Mesendoderm (in vitro differentiated cells): ENCODE measurements at regions not wholly inside any gene's neighbourhood (a gene's known extent, or its start where the extent isn't known, plus 50 kb on each side); places are given as distances from the start of the nearest gene placed in this dataset.

Source experiments
- DNase-seq: peaks from one replicate; pipeline ENCODE4 v3.0.0; 2013
- H2AK5ac ChIP-seq: 2 replicates; pipeline ENCODE4 v1.6.1; 2013; ENCODE audit warnings: low read length, inconsistent platforms
- H2BK120ac ChIP-seq: 2 replicates; pipeline ENCODE4 v1.6.1; 2013; ENCODE audit warnings: low read depth, mild to moderate bottlenecking, low read length, moderate library complexity, mixed read lengths
- H2BK15ac ChIP-seq: replicated peaks from 2 replicates; pipeline ENCODE4 v1.6.1; 2013; ENCODE audit warnings: low read depth, mild to moderate bottlenecking, moderate library complexity
- H2BK5ac ChIP-seq: 2 replicates; pipeline ENCODE4 v1.6.1; 2013; ENCODE audit warnings: low read length, inconsistent platforms
- H3K18ac ChIP-seq: 2 replicates; pipeline ENCODE4 v1.6.1; 2013; ENCODE audit warnings: mild to moderate bottlenecking, low read length, mixed read lengths
- H3K23ac ChIP-seq: one replicate; pipeline ENCODE4 v1.6.1; 2013; ENCODE audit warnings: low read length
- H3K27ac ChIP-seq: 2 replicates; pipeline ENCODE4 v1.5.1; 2013; ENCODE audit warnings: low read depth, mild to moderate bottlenecking, inconsistent platforms, low read length, moderate library complexity
- H3K27me3 ChIP-seq: 2 replicates; pipeline ENCODE4 v1.6.1; 2013; ENCODE audit warnings: low read length, control low read depth, mild to moderate bottlenecking, inconsistent platforms; ENCODE audit not compliant: insufficient read depth, poor library complexity
- H3K36me3 ChIP-seq: 2 replicates; pipeline ENCODE4 v1.6.1; 2013; ENCODE audit warnings: low read length, inconsistent platforms; ENCODE audit not compliant: control insufficient read depth, insufficient read depth
- H3K4ac ChIP-seq: one replicate; pipeline ENCODE4 v1.6.1; 2013; ENCODE audit warnings: low read depth, mild to moderate bottlenecking, low read length, moderate library complexity
- H3K4me1 ChIP-seq: 2 replicates; pipeline ENCODE4 v1.6.1; 2013; ENCODE audit warnings: low read depth, low read length, inconsistent platforms; ENCODE audit not compliant: control insufficient read depth
- H3K4me2 ChIP-seq: 2 replicates; pipeline ENCODE4 v1.6.1; 2013; ENCODE audit warnings: low read length
- H3K4me3 ChIP-seq: 2 replicates; pipeline ENCODE4 v1.5.1; 2013; ENCODE audit warnings: mild to moderate bottlenecking, low read length
- H3K56ac ChIP-seq: one replicate; pipeline ENCODE4 v1.6.1; 2013; ENCODE audit warnings: low read length
- H3K79me1 ChIP-seq: 2 replicates; pipeline ENCODE4 v1.6.1; 2013; ENCODE audit warnings: low read length, inconsistent platforms
- H3K79me2 ChIP-seq: 2 replicates; pipeline ENCODE4 v1.6.1; 2013; ENCODE audit warnings: mild to moderate bottlenecking, low read length; ENCODE audit not compliant: control insufficient read depth, insufficient read depth
- H3K9ac ChIP-seq: 2 replicates; pipeline ENCODE4 v1.6.1; 2013; ENCODE audit warnings: low read length, inconsistent platforms
- H4K5ac ChIP-seq: one replicate; pipeline ENCODE4 v1.6.1; 2013; ENCODE audit warnings: low read length
- H4K8ac ChIP-seq: one replicate; pipeline ENCODE4 v1.6.1; 2013; ENCODE audit warnings: low read depth, mild to moderate bottlenecking, control low read depth, low read length, moderate library complexity
- WGBS: extraction: QIAGEN DNeasy Blood & Tissue Kit; methylation state at CpG from one replicate; pipeline ENCODE4 v1.1.7; 2013; ENCODE audit warnings: low lambda C conversion rate, missing lambda C conversion rate; ENCODE audit not compliant: insufficient coverage; ENCODE audit errors: extremely low coverage; 5-methylcytosine and 5-hydroxymethylcytosine counted together

- Histone ChIP-seq H4K5ac (no peak overlapping the region), H2BK15ac (no peak overlapping the region), H3K56ac (no peak overlapping the region), H3K79me1 (no peaks in the 10 kb centered on the region), H3K27ac (no peak overlapping the region), H3K36me3 (no peaks in the 10 kb centered on the region), H3K27me3 (no peaks in the 10 kb centered on the region), H3K4ac (no peak overlapping the region), H3K4me3 (no peak overlapping the region), H3K79me2 (no peaks in the 10 kb centered on the region), H3K4me2 (no peak overlapping the region), H2BK5ac (no peak overlapping the region), H3K4me1 (peaks cover 2% of the 10 kb centered on the region), H3K9ac (no peak overlapping the region), H2BK120ac (no peak overlapping the region), H3K18ac (no peak overlapping the region), H4K8ac (no peak overlapping the region), H2AK5ac (no peak overlapping the region), H3K23ac (no peak overlapping the region)
- WGBS: no CpG with 5 or more reads among the region's 2 CpGs
- no peak for DNase-seq
Measured at GRCh38 chr17:33986566-33986965, 268.5 kb upstream of the CCL2 start.

- no peak overlapping the region for H3K18ac ChIP-seq
- H3K79me1 ChIP-seq: no peaks in the 10 kb centered on the region
- no peak overlapping the region for H3K4ac ChIP-seq
- DNase-seq: no peak
- no peak overlapping the region for H3K4me3 ChIP-seq
- no peak overlapping the region for H4K5ac ChIP-seq
- no peak overlapping the region for H2AK5ac ChIP-seq
- H2BK5ac ChIP-seq: no peak overlapping the region
- H3K27ac ChIP-seq: no peak overlapping the region
- H3K36me3 ChIP-seq: no peaks in the 10 kb centered on the region
- no peak overlapping the region for H3K23ac ChIP-seq
- WGBS: no CpG with 5 or more reads among the region's 2 CpGs
- H2BK120ac ChIP-seq: no peak overlapping the region
- H3K56ac ChIP-seq: no peak overlapping the region
- H2BK15ac ChIP-seq: no peak overlapping the region
- H3K79me2 ChIP-seq: no peaks in the 10 kb centered on the region
- no peak overlapping the region for H3K9ac ChIP-seq
- no peak overlapping the region for H3K4me2 ChIP-seq
- no peaks in the 10 kb centered on the region for H3K27me3 ChIP-seq
- no peak overlapping the region for H4K8ac ChIP-seq
- peaks cover 2% of the 10 kb centered on the region for H3K4me1 ChIP-seq
Measured at GRCh38 chr17:33987162-33987561, 267.9 kb upstream of the CCL2 start.

GRCh38 chr17:33989361-33990148 lies 265.5 kb upstream of the CCL2 start:
- Histone ChIP-seq H3K79me2 (no peaks in the 10 kb centered on the region), H3K4me3 (no peak overlapping the region), H4K5ac (no peak overlapping the region), H3K9ac (no peak overlapping the region), H3K36me3 (no peaks in the 10 kb centered on the region), H3K27me3 (no peaks in the 10 kb centered on the region), H3K27ac (no peak overlapping the region), H3K56ac (no peak overlapping the region), H2AK5ac (no peak overlapping the region), H3K23ac (no peak overlapping the region), H3K4me2 (no peak overlapping the region), H2BK120ac (no peak overlapping the region), H2BK15ac (no peak overlapping the region), H4K8ac (no peak overlapping the region), H3K79me1 (no peaks in the 10 kb centered on the region), H3K18ac (no peak overlapping the region), H2BK5ac (no peak overlapping the region), H3K4me1 (peaks cover 2% of the 10 kb centered on the region), H3K4ac (no peak overlapping the region)
- peak; percentile 22 for DNase-seq
- no CpG with 5 or more reads among the region's 8 CpGs for WGBS

- H4K5ac ChIP-seq: no peak overlapping the region
- H2BK15ac ChIP-seq: no peak overlapping the region
- no peak overlapping the region for H4K8ac ChIP-seq
- no peak overlapping the region for H2AK5ac ChIP-seq
- H2BK5ac ChIP-seq: no peak overlapping the region
- peaks cover 2% of the 10 kb centered on the region for H3K4me1 ChIP-seq
- no peak overlapping the region for H3K23ac ChIP-seq
- H3K36me3 ChIP-seq: no peaks in the 10 kb centered on the region
- DNase-seq: peak; percentile 32
- no peak overlapping the region for H3K18ac ChIP-seq
- no peak overlapping the region for H3K4me2 ChIP-seq
- no peak overlapping the region for H3K56ac ChIP-seq
- no peak overlapping the region for H2BK120ac ChIP-seq
- no peak overlapping the region for H3K9ac ChIP-seq
- WGBS: no CpG with 5 or more reads among the region's 3 CpGs
- no peak overlapping the region for H3K4me3 ChIP-seq
- no peaks in the 10 kb centered on the region for H3K79me2 ChIP-seq
- no peak overlapping the region for H3K27ac ChIP-seq
- H3K4ac ChIP-seq: no peak overlapping the region
- H3K79me1 ChIP-seq: no peaks in the 10 kb centered on the region
- no peaks in the 10 kb centered on the region for H3K27me3 ChIP-seq
Measured at GRCh38 chr17:33990943-33991706, 264.0 kb upstream of the CCL2 start.

- H4K5ac ChIP-seq: no peak overlapping the region
- H4K8ac ChIP-seq: no peak overlapping the region
- DNase-seq: no peak
- no peaks in the 10 kb centered on the region for H3K27me3 ChIP-seq
- no peak overlapping the region for H2BK15ac ChIP-seq
- no peak overlapping the region for H3K9ac ChIP-seq
- no CpG with 5 or more reads among the region's 5 CpGs for WGBS
- no peak overlapping the region for H3K4me3 ChIP-seq
- H3K79me1 ChIP-seq: no peaks in the 10 kb centered on the region
- H3K23ac ChIP-seq: no peak overlapping the region
- no peak overlapping the region for H2BK120ac ChIP-seq
- peaks cover 2% of the 10 kb centered on the region for H3K4me1 ChIP-seq
- H3K18ac ChIP-seq: no peak overlapping the region
- no peak overlapping the region for H3K4ac ChIP-seq
- no peak overlapping the region for H2BK5ac ChIP-seq
- no peak overlapping the region for H2AK5ac ChIP-seq
- H3K79me2 ChIP-seq: no peaks in the 10 kb centered on the region
- no peak overlapping the region for H3K27ac ChIP-seq
- H3K56ac ChIP-seq: no peak overlapping the region
- no peaks in the 10 kb centered on the region for H3K36me3 ChIP-seq
- H3K4me2 ChIP-seq: no peak overlapping the region
Measured at GRCh38 chr17:33992113-33992512, 263.0 kb upstream of the CCL2 start.
